GM12875 (cell line): ENCODE measurements at regions not wholly inside any gene's neighbourhood (a gene's known extent, or its start where the extent isn't known, plus 50 kb on each side); places are given as distances from the start of the nearest gene placed in this dataset.

ENCODE experiments used
- H3K4me3 ChIP-seq: one replicate; pipeline ENCODE4 v1.5.1; 2011; ENCODE audit warnings: low read depth, low read length, control low read depth
- TF ChIP-seq, protein P1 (sequence below): IDR thresholded peaks from 2 replicates; pipeline ENCODE4 v1.5.1; 2011; ENCODE audit warnings: low read depth, mild to moderate bottlenecking, control low read depth, inconsistent platforms, low read length, moderate library complexity, borderline replicate concordance; ENCODE audit not compliant: insufficient read depth

DNA sequence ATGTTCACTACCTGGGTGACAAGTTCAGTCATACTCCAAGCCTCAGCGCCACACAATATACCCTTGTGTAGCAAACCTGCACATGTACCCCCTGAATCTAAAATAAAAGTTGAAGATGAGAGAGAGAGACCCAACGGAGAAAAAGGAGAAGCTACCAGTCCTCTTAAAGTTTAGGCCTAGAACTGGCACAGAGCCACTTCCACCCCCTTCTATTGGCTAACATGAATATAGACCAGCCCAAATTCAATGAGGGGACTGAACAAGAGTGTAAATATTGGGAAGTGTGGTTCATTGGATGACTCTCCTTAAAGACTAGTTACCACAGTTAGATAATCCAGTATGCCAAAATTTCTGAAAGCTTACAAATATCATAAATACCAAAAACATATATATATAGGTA lies 139.9 kb upstream of the ATP1B1 start:
- TF ChIP-seq, protein P1, sequence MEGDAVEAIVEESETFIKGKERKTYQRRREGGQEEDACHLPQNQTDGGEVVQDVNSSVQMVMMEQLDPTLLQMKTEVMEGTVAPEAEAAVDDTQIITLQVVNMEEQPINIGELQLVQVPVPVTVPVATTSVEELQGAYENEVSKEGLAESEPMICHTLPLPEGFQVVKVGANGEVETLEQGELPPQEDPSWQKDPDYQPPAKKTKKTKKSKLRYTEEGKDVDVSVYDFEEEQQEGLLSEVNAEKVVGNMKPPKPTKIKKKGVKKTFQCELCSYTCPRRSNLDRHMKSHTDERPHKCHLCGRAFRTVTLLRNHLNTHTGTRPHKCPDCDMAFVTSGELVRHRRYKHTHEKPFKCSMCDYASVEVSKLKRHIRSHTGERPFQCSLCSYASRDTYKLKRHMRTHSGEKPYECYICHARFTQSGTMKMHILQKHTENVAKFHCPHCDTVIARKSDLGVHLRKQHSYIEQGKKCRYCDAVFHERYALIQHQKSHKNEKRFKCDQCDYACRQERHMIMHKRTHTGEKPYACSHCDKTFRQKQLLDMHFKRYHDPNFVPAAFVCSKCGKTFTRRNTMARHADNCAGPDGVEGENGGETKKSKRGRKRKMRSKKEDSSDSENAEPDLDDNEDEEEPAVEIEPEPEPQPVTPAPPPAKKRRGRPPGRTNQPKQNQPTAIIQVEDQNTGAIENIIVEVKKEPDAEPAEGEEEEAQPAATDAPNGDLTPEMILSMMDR = no peak
- no peak overlapping the region for H3K4me3 ChIP-seq

DNA sequence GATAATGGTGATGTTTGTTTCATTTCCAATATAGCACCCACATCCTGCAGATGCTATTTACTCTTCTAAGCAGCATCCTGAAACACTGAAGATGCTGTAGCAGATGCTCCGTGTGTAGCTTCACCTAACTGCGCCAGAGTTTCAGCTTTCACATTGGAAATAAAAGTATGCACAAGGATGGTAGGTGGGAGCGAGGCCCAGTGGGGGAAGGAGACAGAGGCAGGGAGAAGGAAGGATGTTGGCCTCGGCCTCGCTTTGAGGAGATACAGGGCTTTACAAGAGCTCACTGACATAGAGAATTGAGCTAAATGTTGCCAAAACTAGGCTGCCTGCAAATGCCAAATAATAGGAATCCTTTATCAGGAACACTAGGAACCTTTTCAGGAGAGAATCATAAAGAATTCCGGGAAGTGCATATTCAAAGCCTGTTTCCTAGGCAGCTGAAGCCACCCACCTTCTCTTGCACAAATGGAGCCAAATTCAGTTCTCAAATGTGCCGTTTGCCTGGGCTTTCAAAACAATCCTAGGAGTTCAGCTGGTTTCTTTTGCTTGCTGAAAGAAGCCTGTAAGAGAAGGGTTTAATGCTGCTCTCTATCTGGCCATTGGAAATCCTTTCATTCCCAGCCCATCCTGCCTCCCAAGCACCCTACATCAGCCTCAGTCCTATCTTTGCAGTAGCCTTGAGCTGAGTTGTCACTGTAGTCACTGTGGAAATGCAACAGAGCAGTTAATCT lies 135.4 kb upstream of the ATP1B1 start:
- H3K4me3 ChIP-seq = no peak overlapping the region
- TF ChIP-seq, protein P1 = no peak

DNA sequence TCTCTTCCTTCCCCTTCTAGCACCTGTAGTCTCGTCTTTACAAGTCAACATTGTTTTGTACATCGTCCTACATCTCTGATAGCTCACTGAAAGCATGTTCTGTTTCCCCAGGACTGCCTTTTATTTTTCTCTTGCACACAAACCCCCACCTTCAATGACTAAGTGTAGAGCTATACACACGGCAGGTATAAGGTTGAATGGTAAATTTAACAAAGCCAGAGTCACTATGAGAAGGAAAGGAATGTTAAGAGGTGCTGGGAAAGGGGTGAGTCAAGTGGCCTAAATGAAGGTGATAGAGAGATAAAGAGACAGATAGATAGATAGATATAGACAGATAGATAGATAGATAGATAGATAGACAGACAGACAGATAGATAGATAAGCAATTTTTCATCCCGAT lies 134.3 kb upstream of the ATP1B1 start:
- TF ChIP-seq, protein P1 = no peak
- H3K4me3 ChIP-seq = no peak overlapping the region

DNA sequence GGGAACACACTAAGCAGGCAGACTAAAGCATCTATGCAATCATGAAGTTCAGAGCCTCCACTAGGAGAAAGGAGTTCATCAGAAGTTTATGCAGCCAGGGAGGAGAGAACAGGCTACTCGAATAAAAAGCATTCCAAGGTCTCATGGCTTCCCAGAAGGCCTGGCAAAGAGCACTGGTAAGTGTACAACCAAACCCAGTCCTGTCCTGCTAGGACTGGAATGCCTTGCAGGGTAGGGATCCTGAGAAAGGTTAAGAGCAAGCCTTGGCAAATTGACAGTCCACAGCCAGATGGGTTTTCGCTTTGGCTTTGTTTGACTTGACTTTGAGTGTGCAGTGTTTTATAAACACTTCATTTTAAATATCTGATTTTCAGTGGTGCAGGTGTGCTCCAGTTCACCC lies 133.6 kb upstream of the ATP1B1 start:
- TF ChIP-seq, protein P1 = no peak
- no peak overlapping the region for H3K4me3 ChIP-seq

DNA sequence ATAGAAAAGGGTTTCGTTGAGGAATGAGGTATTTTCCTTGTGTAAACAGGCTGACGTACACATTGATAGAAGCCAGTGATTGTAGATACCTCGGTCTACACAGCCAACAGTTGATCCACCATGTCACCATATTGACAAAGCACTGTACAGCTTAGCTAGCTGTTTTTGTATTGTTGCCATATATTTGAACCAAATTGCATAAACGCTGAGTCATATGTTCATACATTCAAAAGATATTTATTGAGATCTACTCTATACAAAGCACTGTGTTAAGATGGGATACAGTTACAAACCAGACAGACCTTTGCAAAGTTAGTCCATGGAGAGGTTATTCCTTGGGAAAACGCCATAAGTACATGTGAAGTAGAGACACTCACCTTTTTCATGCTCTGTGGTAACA lies 132.4 kb upstream of the ATP1B1 start:
- TF ChIP-seq, protein P1 = no peak
- H3K4me3 ChIP-seq = no peak overlapping the region

DNA sequence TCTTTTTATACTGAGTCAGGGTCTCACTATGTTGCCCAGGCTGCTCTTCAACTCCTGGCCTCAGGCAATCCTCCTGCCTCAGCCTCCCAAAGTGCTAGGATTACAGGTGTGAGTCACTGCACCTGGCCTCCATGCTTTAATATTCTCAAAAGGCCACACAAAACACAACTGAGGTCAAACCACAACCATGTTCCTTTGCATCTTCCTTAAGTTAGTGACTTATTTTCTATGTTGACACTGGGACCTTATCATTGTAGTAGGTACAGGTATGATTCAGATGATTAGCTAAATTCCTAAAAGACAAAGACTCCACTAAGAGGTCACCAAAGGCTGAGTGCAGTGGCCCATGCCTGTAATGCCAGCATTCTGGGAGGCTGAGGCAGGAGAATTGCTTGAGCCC lies 131.9 kb upstream of the ATP1B1 start:
- TF ChIP-seq, protein P1 = no peak
- H3K4me3 ChIP-seq = no peak overlapping the region

DNA sequence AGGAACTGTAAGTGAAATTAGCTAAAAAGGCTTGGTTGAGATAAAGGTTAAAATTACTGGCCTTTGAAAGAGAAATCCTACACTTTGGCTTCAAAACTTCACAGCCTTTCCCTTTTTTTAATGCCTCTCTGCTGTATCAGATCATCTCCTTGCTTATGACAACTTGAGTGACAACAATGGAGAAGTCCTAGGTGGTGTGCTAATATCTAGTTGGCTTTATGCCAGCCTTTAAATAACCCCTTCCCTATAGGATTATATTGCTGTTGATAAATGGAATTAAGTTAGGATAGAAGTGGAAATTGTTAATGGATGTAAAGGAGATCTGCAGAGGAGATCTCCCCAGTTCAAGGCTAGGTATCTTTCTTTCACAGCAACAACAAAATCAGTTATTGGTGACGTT lies 130.2 kb upstream of the ATP1B1 start:
- H3K4me3 ChIP-seq = no peak overlapping the region
- TF ChIP-seq, protein P1 = no peak
